ENCODE measurements at regions not wholly inside any gene's neighbourhood (a gene's known extent, or its start where the extent isn't known, plus 50 kb on each side); places are given as distances from the start of the nearest gene placed in this dataset.

DNA sequence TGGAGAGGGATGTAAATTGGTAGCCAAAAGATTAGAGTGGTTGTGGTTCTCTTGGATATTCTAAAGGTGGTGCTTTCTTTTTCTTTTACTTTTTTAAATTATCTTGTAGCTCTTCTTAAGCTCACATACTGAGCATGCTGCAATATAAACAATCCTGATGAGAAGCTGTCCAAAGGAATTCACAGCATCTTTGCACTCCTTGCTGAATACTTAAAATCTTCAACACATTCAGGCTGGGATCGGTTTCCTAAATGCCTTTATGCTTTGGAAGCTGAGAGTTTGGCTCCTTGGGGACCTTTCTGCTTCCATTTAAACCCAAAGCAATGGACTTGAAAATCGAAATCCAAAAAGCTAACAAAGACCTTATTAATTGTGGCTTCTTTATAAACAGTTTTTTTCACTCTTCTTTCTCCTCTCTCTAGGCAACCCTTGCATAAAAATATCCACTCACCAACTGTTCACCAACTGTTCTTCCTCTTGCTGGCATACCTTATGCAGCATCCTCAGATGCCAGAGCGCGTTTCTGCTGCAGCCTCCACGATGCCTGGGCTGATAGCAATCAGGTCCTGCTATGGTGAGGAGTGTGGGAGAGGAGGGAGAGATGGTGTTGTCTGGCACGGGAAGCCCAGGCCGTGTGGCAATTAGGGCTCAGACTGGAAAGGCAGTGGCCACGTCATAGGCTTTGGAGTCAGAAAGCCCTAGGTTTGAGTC, 535.8 kb upstream of the DAB1 start:
- H3K79me2 ChIP-seq (ENCODE audit: insufficient read depth, low read length), result no peaks in the 10 kb centered on the region
- H3K4me1 ChIP-seq (ENCODE audit: insufficient read depth, low read length), result no peaks in the 10 kb centered on the region
- TF ChIP-seq, protein P1, sequence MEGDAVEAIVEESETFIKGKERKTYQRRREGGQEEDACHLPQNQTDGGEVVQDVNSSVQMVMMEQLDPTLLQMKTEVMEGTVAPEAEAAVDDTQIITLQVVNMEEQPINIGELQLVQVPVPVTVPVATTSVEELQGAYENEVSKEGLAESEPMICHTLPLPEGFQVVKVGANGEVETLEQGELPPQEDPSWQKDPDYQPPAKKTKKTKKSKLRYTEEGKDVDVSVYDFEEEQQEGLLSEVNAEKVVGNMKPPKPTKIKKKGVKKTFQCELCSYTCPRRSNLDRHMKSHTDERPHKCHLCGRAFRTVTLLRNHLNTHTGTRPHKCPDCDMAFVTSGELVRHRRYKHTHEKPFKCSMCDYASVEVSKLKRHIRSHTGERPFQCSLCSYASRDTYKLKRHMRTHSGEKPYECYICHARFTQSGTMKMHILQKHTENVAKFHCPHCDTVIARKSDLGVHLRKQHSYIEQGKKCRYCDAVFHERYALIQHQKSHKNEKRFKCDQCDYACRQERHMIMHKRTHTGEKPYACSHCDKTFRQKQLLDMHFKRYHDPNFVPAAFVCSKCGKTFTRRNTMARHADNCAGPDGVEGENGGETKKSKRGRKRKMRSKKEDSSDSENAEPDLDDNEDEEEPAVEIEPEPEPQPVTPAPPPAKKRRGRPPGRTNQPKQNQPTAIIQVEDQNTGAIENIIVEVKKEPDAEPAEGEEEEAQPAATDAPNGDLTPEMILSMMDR (IDR thresholded peaks at IDR 0.05; ENCODE audit: borderline replicate concordance, extremely low read depth, low read length, poor library complexity, severe bottlenecking), result no peak
- no peak for TF ChIP-seq EZH2 (IDR thresholded peaks at IDR 0.05; ENCODE audit: borderline replicate concordance, low read depth, low read length, severe bottlenecking)
- no peaks in the 10 kb centered on the region for H3K36me3 ChIP-seq (ENCODE audit: insufficient read depth, low read length)
- H4K20me1 ChIP-seq (ENCODE audit: insufficient read depth, low read length), result no peaks in the 10 kb centered on the region
- no peak overlapping the region for H3K9ac ChIP-seq (ENCODE audit: low read depth, low read length)
- H3K9me3 ChIP-seq (ENCODE audit: insufficient read depth, low read length, severe bottlenecking), result no peaks in the 10 kb centered on the region
- no peak overlapping the region for H3K27ac ChIP-seq (ENCODE audit: low read length)
- no peaks in the 10 kb centered on the region for H3K27me3 ChIP-seq (ENCODE audit: insufficient read depth, low read length, poor library complexity)
- no peak overlapping the region for H3K4me3 ChIP-seq (ENCODE audit: low read depth in 1 of 2, low read length in 2 of 2)
- DNase-seq (no peak), ATAC-seq (ENCODE audit: insufficient read depth, low read depth) (no peak)
- H2AFZ ChIP-seq (ENCODE audit: low read depth, low read length), result no peak overlapping the region
- H3K4me2 ChIP-seq (ENCODE audit: insufficient read depth, low read length), result no peak overlapping the region

DNA sequence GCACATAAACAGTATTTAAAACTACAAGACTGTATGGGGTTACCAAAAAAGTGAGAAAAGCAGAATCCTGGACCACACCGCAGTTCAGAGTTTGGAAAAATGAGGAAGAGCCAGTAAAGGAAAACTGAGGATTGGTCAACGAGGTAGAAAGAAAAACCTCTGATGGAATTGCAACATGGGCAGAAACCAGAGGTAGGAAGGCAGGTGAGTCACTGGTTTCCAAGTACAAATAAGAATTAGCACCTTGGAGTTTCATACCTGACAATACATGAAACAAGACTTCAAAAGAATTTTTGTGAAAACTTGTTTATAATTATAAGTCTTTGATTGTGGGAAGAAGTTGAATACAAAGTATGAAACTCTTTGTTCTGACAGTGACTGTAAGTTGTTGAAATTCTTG, 533.7 kb upstream of the DAB1 start:
- Histone ChIP-seq H3K36me3 (ENCODE audit: insufficient read depth, low read length) (no peaks in the 10 kb centered on the region), H3K4me1 (ENCODE audit: insufficient read depth, low read length) (no peaks in the 10 kb centered on the region), H3K4me2 (ENCODE audit: insufficient read depth, low read length) (no peak overlapping the region), H3K9me3 (ENCODE audit: insufficient read depth, low read length, severe bottlenecking) (no peaks in the 10 kb centered on the region), H2AFZ (ENCODE audit: low read depth, low read length) (no peak overlapping the region), H3K9ac (ENCODE audit: low read depth, low read length) (no peak overlapping the region), H4K20me1 (ENCODE audit: insufficient read depth, low read length) (no peaks in the 10 kb centered on the region), H3K27ac (ENCODE audit: low read length) (no peak overlapping the region), H3K79me2 (ENCODE audit: insufficient read depth, low read length) (no peaks in the 10 kb centered on the region), H3K4me3 (ENCODE audit: low read depth in 1 of 2, low read length in 2 of 2) (no peak overlapping the region), H3K27me3 (ENCODE audit: insufficient read depth, low read length, poor library complexity) (no peaks in the 10 kb centered on the region)
- TF ChIP-seq, protein P1 (IDR thresholded peaks at IDR 0.05; ENCODE audit: borderline replicate concordance, extremely low read depth, low read length, poor library complexity, severe bottlenecking), result no peak
- TF ChIP-seq EZH2 (IDR thresholded peaks at IDR 0.05; ENCODE audit: borderline replicate concordance, low read depth, low read length, severe bottlenecking), result no peak
- DNase-seq (no peak), ATAC-seq (ENCODE audit: insufficient read depth, low read depth) (no peak)

DNA sequence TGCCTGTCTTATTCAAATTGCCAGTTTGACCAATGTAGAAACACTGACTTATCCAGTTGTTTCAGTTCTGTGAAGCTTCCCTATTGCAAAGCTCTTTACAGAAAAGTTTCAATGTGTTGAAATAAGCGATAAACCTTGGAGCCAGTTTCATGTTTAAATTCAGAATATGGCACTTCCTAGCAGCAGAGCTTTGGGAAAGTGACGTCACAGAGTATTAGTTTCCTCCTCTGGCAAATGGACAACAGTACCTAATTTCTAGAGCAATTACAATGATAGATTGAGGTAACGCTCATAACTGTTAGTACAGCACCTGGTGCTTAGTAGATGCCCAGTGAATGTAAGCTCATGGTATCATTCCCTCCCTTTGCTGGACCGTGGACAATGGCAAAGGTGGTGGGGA, 527.5 kb upstream of the DAB1 start:
- Histone ChIP-seq H3K27ac (ENCODE audit: low read length) (no peak overlapping the region), H3K36me3 (ENCODE audit: insufficient read depth, low read length) (no peaks in the 10 kb centered on the region), H3K79me2 (ENCODE audit: insufficient read depth, low read length) (no peaks in the 10 kb centered on the region), H3K9ac (ENCODE audit: low read depth, low read length) (no peak overlapping the region), H3K4me2 (ENCODE audit: insufficient read depth, low read length) (no peak overlapping the region), H4K20me1 (ENCODE audit: insufficient read depth, low read length) (no peaks in the 10 kb centered on the region), H3K27me3 (ENCODE audit: insufficient read depth, low read length, poor library complexity) (no peaks in the 10 kb centered on the region), H3K4me3 (ENCODE audit: low read depth in 1 of 2, low read length in 2 of 2) (no peak overlapping the region), H3K4me1 (ENCODE audit: insufficient read depth, low read length) (no peaks in the 10 kb centered on the region), H2AFZ (ENCODE audit: low read depth, low read length) (no peak overlapping the region), H3K9me3 (ENCODE audit: insufficient read depth, low read length, severe bottlenecking) (no peaks in the 10 kb centered on the region)
- ATAC-seq (ENCODE audit: insufficient read depth, low read depth) (no peak), DNase-seq (no peak)
- TF ChIP-seq, protein P1 (IDR thresholded peaks at IDR 0.05; ENCODE audit: borderline replicate concordance, extremely low read depth, low read length, poor library complexity, severe bottlenecking), result no peak
- TF ChIP-seq EZH2 (IDR thresholded peaks at IDR 0.05; ENCODE audit: borderline replicate concordance, low read depth, low read length, severe bottlenecking), result no peak

All from DND-41 (cell line).